D721Med (cell line): ENCODE measurements at regions not wholly inside any gene's neighbourhood (a gene's known extent, or its start where the extent isn't known, plus 50 kb on each side); places are given as distances from the start of the nearest gene placed in this dataset.
"Not testable (repeated sequence)": the region's sequence is repeated elsewhere in the genome, so short reads cannot be mapped to it uniquely, and the experiment has no call there.

Experiments
- DNase-seq: peaks from one replicate; pipeline ENCODE4 v3.0.0; 2011; ENCODE audit warnings: low spot score; ENCODE audit not compliant: insufficient read length
- FAIRE-seq: peaks from 2 replicates; lab custom pipeline; 2011; peaks lifted over from hg19 to GRCh38; lab: Jason Lieb, UNC
- TF ChIP-seq, protein P1 (sequence below): IDR thresholded peaks from 2 replicates; pipeline ENCODE4 v1.5.1; 2012; ENCODE audit warnings: mild to moderate bottlenecking, control low read depth; ENCODE audit not compliant: insufficient read depth; ENCODE audit errors: missing control alignments

GRCh38 chr10:90111671-90112070, 410.3 kb downstream of the KIF20B start:
- TF ChIP-seq, protein P1, sequence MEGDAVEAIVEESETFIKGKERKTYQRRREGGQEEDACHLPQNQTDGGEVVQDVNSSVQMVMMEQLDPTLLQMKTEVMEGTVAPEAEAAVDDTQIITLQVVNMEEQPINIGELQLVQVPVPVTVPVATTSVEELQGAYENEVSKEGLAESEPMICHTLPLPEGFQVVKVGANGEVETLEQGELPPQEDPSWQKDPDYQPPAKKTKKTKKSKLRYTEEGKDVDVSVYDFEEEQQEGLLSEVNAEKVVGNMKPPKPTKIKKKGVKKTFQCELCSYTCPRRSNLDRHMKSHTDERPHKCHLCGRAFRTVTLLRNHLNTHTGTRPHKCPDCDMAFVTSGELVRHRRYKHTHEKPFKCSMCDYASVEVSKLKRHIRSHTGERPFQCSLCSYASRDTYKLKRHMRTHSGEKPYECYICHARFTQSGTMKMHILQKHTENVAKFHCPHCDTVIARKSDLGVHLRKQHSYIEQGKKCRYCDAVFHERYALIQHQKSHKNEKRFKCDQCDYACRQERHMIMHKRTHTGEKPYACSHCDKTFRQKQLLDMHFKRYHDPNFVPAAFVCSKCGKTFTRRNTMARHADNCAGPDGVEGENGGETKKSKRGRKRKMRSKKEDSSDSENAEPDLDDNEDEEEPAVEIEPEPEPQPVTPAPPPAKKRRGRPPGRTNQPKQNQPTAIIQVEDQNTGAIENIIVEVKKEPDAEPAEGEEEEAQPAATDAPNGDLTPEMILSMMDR = no peak
- FAIRE-seq (no peak), DNase-seq (no peak)

GRCh38 chr10:90112681-90113080, 411.3 kb downstream of the KIF20B start:
- DNase-seq = no peak
- TF ChIP-seq, protein P1 = no peak
- FAIRE-seq = no peak

- not testable (repeated sequence) for DNase-seq, FAIRE-seq
Observed at GRCh38 chr10:90118567-90118966, 417.2 kb downstream of the KIF20B start.

GRCh38 chr10:90119631-90120280, 418.4 kb downstream of the KIF20B start:
- FAIRE-seq, DNase-seq: not testable (repeated sequence)

DNA sequence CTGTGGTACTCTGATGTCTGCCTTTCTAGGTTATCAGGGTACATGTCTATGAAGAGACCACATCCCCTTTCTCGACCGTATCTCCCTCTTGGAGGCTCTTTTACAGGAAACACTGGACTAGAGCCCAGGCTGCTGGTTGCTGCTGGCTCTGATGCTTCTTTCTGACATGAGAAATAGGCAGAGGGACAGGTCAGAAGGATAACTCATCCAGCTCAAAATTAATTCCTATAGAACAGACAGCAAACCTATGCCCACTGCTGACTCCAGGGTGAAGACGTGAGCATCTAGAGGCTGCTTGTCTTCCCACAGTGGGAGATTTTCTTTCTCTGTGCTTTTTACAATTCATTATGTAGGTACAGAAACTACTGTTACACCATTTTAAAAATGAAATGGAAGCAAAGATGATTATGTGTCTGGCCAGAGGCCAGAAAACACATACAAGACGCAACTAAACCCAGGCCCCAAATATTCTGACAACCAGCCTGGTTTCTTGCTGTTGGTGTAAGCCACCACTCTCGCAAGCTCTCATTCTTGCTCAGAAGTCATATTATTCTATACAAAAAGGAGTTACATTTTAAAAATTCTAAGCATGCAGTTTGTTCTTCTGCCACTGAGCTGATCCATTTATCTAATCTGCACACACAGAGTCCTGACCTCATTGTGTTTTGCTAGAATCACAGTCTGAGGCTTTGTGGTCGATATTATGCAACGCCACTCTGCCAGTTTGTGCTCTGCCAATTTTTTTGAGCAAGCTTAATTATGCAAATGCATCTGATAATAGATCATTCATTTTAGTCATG, 424.3 kb downstream of the KIF20B start:
- DNase-seq = no peak
- TF ChIP-seq, protein P1 = no peak
- no peak for FAIRE-seq

DNA sequence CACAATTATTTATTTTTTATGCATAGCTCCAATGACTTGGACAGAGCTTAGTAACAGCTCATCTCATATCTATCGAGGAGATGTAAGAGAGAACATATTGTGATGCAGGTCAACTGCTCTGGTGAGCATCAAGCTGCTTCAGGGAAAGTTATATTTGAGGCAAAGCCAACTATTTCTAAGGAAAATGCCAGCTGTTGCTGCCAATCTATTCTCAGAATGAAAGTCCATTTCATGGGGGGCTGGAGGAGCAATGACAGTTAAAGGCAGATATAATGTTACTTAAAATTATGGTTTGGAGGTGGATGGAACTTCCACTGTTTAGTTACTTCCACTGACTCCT, 424.8 kb downstream of the KIF20B start:
- DNase-seq (no peak), FAIRE-seq (no peak)
- TF ChIP-seq, protein P1 = no peak

DNA sequence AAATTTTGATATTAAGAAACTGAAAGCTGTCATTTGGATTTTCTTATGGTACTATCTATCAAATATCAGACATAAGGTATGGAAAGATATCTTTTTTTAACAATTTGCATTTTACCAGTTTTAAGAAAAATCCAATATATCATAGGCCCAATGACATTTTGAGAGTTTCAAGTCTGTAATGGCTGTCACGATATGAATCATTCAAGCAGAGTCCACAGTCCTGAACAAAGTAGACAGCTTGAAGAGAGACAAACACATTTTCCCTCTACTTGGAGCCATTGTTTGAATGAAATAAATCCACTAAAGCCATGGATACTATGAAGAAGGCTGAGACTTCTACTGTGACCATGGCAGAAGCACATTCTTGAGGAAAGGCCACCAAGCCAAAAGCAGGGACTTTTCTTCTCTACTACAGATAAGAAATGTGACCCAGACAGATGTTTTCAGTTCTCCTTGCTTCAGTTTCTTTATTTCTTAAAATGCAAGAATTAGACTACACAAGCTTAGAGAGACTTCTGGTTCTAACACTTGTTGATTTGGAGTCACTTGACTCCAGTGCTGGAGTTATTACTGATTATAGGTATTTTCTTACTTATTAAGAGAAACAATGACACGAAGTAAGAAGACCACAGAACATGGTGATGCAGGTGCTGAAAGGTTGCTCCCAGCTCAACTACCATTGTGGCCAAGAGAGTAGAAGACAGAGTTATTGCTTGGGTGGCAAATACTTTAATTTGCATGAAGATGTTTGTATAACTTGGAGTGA, 429.1 kb downstream of the KIF20B start:
- DNase-seq (no peak), FAIRE-seq (no peak)
- TF ChIP-seq, protein P1 = no peak

- TF ChIP-seq, protein P1 = no peak
- no peak for FAIRE-seq
- DNase-seq = no peak
Observed at GRCh38 chr10:90133606-90134005, 432.2 kb downstream of the KIF20B start.
